ENCODE measurements at regions not wholly inside any gene's neighbourhood (a gene's known extent, or its start where the extent isn't known, plus 50 kb on each side); places are given as distances from the start of the nearest gene placed in this dataset.

DNA sequence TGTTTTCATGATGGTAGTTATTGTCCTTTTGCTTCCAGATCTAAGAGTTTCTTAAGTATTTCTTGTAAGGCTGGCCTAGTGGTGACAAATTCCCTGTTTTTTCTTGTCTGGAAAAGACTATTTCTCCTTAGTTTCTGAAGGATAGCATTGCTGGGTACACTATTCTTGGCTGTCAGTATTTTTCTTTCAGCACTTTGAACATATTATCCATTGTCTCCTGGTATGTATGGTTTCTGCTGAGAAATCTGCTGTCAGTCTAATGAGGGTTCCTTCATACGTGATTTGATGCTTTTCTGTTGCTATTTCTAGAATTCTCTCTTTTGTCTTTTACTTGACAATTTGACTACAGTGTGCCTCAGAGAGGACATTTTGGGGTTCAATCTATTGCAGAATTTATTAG lies 134.3 kb downstream of the CGGBP1 start:
- no peak for TF ChIP-seq EZH2 (IDR thresholded peaks at IDR 0.05; ENCODE audit: borderline replicate concordance, low read depth, low read length, poor library complexity, severe bottlenecking)
- TF ChIP-seq, protein P1, sequence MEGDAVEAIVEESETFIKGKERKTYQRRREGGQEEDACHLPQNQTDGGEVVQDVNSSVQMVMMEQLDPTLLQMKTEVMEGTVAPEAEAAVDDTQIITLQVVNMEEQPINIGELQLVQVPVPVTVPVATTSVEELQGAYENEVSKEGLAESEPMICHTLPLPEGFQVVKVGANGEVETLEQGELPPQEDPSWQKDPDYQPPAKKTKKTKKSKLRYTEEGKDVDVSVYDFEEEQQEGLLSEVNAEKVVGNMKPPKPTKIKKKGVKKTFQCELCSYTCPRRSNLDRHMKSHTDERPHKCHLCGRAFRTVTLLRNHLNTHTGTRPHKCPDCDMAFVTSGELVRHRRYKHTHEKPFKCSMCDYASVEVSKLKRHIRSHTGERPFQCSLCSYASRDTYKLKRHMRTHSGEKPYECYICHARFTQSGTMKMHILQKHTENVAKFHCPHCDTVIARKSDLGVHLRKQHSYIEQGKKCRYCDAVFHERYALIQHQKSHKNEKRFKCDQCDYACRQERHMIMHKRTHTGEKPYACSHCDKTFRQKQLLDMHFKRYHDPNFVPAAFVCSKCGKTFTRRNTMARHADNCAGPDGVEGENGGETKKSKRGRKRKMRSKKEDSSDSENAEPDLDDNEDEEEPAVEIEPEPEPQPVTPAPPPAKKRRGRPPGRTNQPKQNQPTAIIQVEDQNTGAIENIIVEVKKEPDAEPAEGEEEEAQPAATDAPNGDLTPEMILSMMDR (conservative IDR thresholded peaks at IDR 0.05; ENCODE audit: low read depth, low read length), result no peak
- Histone ChIP-seq H3K27me3 (replicated peaks; ENCODE audit: insufficient read depth, low read depth, low read length, poor library complexity) (no peaks in the 10 kb centered on the region), H3K36me3 (ENCODE audit: insufficient read depth, low read length, poor library complexity, severe bottlenecking) (no peaks in the 10 kb centered on the region), H3K9me3 (ENCODE audit: low read depth, low read length, poor library complexity, severe bottlenecking) (peaks cover 30% of the 10 kb centered on the region), H3K27ac (ENCODE audit: low read depth, low read length, poor library complexity, severe bottlenecking) (no peak overlapping the region), H3K4me1 (ENCODE audit: insufficient read depth, low read length, poor library complexity, severe bottlenecking) (no peaks in the 10 kb centered on the region), H3K4me3 (ENCODE audit: low read depth, low read length, poor library complexity, severe bottlenecking) (no peak overlapping the region)
- no TSS peak for BruUV-seq (replicated peaks)
- DNase-seq (ENCODE audit: low spot score), result peak; percentile 18
- intact Hi-C loops (cut with micrococcal nuclease; ENCODE audit: unreplicated experiment), result no loop called here
- ChIA-PET POLR2A (ENCODE audit: low non-redundant PET) (no interaction called here), CTCF (no interaction called here)

DNA sequence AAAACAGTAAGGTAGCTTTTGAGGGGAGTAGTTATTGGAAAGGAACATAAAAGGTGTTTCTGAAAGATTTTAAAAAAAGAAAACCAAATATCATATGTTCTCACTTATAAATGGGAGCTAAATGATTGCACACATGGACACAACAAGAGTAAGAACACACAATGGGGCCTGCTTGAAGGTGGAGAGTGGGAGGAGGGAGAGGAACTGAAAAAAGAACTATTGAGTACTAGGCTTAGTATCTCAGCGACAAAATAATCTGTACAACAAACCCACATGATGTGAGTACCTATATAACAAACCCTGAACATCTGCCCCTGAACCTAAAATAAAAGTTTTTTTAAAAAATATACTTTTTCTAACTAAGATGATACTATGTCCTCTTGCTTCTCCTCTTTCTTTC lies 138.3 kb downstream of the CGGBP1 start:
- H3K36me3 ChIP-seq (ENCODE audit: insufficient read depth, low read length, poor library complexity, severe bottlenecking), result no peaks in the 10 kb centered on the region
- H3K9me3 ChIP-seq (ENCODE audit: low read depth, low read length, poor library complexity, severe bottlenecking), result peaks cover 49% of the 10 kb centered on the region
- H3K27ac ChIP-seq (ENCODE audit: low read depth, low read length, poor library complexity, severe bottlenecking), result no peak overlapping the region
- no peaks in the 10 kb centered on the region for H3K4me1 ChIP-seq (ENCODE audit: insufficient read depth, low read length, poor library complexity, severe bottlenecking)
- CTCF ChIA-PET, result no interaction called here
- H3K27me3 ChIP-seq (replicated peaks; ENCODE audit: insufficient read depth, low read depth, low read length, poor library complexity), result no peaks in the 10 kb centered on the region
- BruUV-seq (replicated peaks), result no TSS peak
- intact Hi-C loops (cut with micrococcal nuclease; ENCODE audit: unreplicated experiment), result no loop called here
- TF ChIP-seq EZH2 (IDR thresholded peaks at IDR 0.05; ENCODE audit: borderline replicate concordance, low read depth, low read length, poor library complexity, severe bottlenecking), result no peak
- TF ChIP-seq, protein P1 (conservative IDR thresholded peaks at IDR 0.05; ENCODE audit: low read depth, low read length), result no peak
- H3K4me3 ChIP-seq (ENCODE audit: low read depth, low read length, poor library complexity, severe bottlenecking), result no peak overlapping the region
- POLR2A ChIA-PET (ENCODE audit: low non-redundant PET), result no interaction called here
- DNase-seq (ENCODE audit: low spot score), result no peak

DNA sequence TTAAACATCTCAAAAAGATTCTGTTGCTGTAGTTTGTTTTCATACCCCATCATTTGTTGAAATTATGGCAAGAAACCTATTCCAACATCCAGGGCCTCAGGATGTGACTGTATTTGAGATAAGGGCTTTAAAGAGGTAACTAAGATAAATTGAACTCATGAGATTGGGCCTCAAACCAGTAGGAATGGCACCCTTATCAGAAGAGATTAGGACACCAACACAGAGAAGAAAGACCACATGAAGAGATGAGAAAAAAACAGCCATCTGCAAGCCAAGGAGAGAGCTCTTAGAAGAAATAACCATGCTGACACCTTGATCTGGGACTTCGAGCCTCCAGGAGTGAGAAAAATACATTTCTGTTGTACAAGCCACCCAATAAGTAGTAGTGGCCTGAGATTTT lies 157.7 kb downstream of the CGGBP1 start:
- BruUV-seq (replicated peaks), result no TSS peak
- no peaks in the 10 kb centered on the region for H3K27me3 ChIP-seq (replicated peaks; ENCODE audit: insufficient read depth, low read depth, low read length, poor library complexity)
- peaks cover 9% of the 10 kb centered on the region for H3K4me1 ChIP-seq (ENCODE audit: insufficient read depth, low read length, poor library complexity, severe bottlenecking)
- H3K36me3 ChIP-seq (ENCODE audit: insufficient read depth, low read length, poor library complexity, severe bottlenecking), result no peaks in the 10 kb centered on the region
- intact Hi-C loops (cut with micrococcal nuclease; ENCODE audit: unreplicated experiment), result no loop called here
- no peaks in the 10 kb centered on the region for H3K9me3 ChIP-seq (ENCODE audit: low read depth, low read length, poor library complexity, severe bottlenecking)
- no peak overlapping the region for H3K27ac ChIP-seq (ENCODE audit: low read depth, low read length, poor library complexity, severe bottlenecking)
- no peak for DNase-seq (ENCODE audit: low spot score)
- no peak for TF ChIP-seq EZH2 (IDR thresholded peaks at IDR 0.05; ENCODE audit: borderline replicate concordance, low read depth, low read length, poor library complexity, severe bottlenecking)
- no peak overlapping the region for H3K4me3 ChIP-seq (ENCODE audit: low read depth, low read length, poor library complexity, severe bottlenecking)
- ChIA-PET POLR2A (ENCODE audit: low non-redundant PET) (no interaction called here), CTCF (no interaction called here)

DNA sequence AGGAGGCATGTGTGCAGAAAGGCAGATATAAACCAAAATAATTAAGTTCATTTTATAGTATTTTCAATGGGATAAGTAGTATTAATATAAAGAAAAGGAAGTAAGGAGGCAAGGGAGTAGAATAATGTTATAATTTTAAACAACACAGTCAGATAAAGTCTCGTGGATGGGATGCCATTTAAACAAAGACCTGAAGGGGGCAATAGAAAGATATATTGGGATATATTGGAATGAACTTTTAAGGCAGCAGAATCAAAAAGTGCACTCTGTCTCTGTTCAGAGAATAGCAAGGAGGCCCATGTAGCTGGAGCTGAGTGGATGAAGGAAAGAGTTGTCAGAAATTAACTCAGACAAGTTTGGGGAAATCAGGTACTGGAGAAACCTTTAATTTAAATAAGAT lies 158.7 kb downstream of the CGGBP1 start:
- TF ChIP-seq, protein P1 (conservative IDR thresholded peaks at IDR 0.05; ENCODE audit: low read depth, low read length), result peak; percentile 34; the same call in 1 of the 2 replicates
- TF ChIP-seq EZH2 (IDR thresholded peaks at IDR 0.05; ENCODE audit: borderline replicate concordance, low read depth, low read length, poor library complexity, severe bottlenecking), result no peak
- no TSS peak for BruUV-seq (replicated peaks)
- Histone ChIP-seq H3K27ac (ENCODE audit: low read depth, low read length, poor library complexity, severe bottlenecking) (no peak overlapping the region), H3K36me3 (ENCODE audit: insufficient read depth, low read length, poor library complexity, severe bottlenecking) (no peaks in the 10 kb centered on the region), H3K4me3 (ENCODE audit: low read depth, low read length, poor library complexity, severe bottlenecking) (no peak overlapping the region), H3K4me1 (ENCODE audit: insufficient read depth, low read length, poor library complexity, severe bottlenecking) (peaks cover 9% of the 10 kb centered on the region), H3K9me3 (ENCODE audit: low read depth, low read length, poor library complexity, severe bottlenecking) (no peaks in the 10 kb centered on the region), H3K27me3 (replicated peaks; ENCODE audit: insufficient read depth, low read depth, low read length, poor library complexity) (no peaks in the 10 kb centered on the region)
- intact Hi-C loops (cut with micrococcal nuclease; ENCODE audit: unreplicated experiment), result no loop called here
- ChIA-PET CTCF (no interaction called here), POLR2A (ENCODE audit: low non-redundant PET) (no interaction called here)
- DNase-seq (ENCODE audit: low spot score), result peak; percentile 18
